Ovary (tissue), 7 donors: ENCODE measurements at regions not wholly inside any gene's neighbourhood (a gene's known extent, or its start where the extent isn't known, plus 50 kb on each side); places are given as distances from the start of the nearest gene placed in this dataset.

Experiments used
- DNase-seq, 5 donors: peaks; one replicate each; pipeline ENCODE4 v3.0.0-alpha.2; 2019 to 2020
- H3K27ac ChIP-seq, 2 donors: fragments of 200-600 bp; one replicate each; pipeline versions ENCODE4 v1.5.1 to v1.8.0; 2019 to 2022
- H3K27me3 ChIP-seq: fragments of 200-600 bp; one replicate; pipeline ENCODE4 v1.8.0; 2022
- H3K36me3 ChIP-seq: fragments of 200-600 bp; sonication (generic); one replicate; pipeline ENCODE4 v1.5.1; 2019
- H3K4me1 ChIP-seq: one replicate; pipeline ENCODE4 v1.8.1; 2013; ENCODE audit warnings: mild to moderate bottlenecking, moderate library complexity; ENCODE audit not compliant: insufficient read depth
- H3K4me3 ChIP-seq: fragments of 200-600 bp; sonication (generic); one replicate; pipeline ENCODE4 v1.5.1; 2017
- H3K9me3 ChIP-seq, 2 donors: fragments of 200-600 bp in 1 of 2; sonication (generic) in 1 of 2; one replicate each; pipeline versions ENCODE4 v1.5.1 to v1.8.1; 2013 to 2019; ENCODE audit warnings: mild to moderate bottlenecking in 1 of 2, moderate library complexity in 1 of 2
- EP300 ChIP-seq: sonication (generic); formaldehyde crosslinking; IDR thresholded peaks from one replicate; pipeline ENCODE4 v1.6.1; 2017; ENCODE audit warnings: antibody characterized with exemption
- POLR2A ChIP-seq: fragments of 450-650 bp; IDR thresholded peaks from one replicate; pipeline ENCODE4 v1.6.1; 2017; ENCODE audit warnings: antibody characterized with exemption, mild to moderate bottlenecking, moderate library complexity
- WGBS, 3 donors: extraction: QIAGEN DNeasy Blood & Tissue Kit in 1 of 3; methylation state at CpG; one replicate each; pipeline versions ENCODE4 v1.1.5 to v1.1.7; 2013 to 2017; 5-methylcytosine and 5-hydroxymethylcytosine counted together
- intact Hi-C, 4 donors: fragments of 100-400 bp; cut with DNase I; formaldehyde crosslinking; loops; one replicate each; pipeline versions ENCODE4 v1.11.0 to v1.15.1; 2022 to 2023
- TF ChIP-seq, protein P1 (sequence below), 3 donors: fragments of 450-650 bp in 2 of 3; fragments of 200-600 bp in 1 of 3; IDR thresholded peaks; one replicate each; pipeline versions ENCODE4 v1.5.1 to v1.8.0; 2016 to 2022; ENCODE audit warnings: antibody characterized with exemption in 3 of 3, mild to moderate bottlenecking in 1 of 3
- donor health status: DM: no; HTN: no; CAD: no; lungs with moderate emphysema.
- donor health status: DM: no; HTN: no; CAD: no.
- donor health status: Bipolar disorder and iron deficiency.
- donor health status: DM: no; HTN: no; CAD: no.
- donor health status: DM: yes; HTN: yes; CAD: no.

- intact Hi-C loops = no loop called here
- TF ChIP-seq, protein P1, sequence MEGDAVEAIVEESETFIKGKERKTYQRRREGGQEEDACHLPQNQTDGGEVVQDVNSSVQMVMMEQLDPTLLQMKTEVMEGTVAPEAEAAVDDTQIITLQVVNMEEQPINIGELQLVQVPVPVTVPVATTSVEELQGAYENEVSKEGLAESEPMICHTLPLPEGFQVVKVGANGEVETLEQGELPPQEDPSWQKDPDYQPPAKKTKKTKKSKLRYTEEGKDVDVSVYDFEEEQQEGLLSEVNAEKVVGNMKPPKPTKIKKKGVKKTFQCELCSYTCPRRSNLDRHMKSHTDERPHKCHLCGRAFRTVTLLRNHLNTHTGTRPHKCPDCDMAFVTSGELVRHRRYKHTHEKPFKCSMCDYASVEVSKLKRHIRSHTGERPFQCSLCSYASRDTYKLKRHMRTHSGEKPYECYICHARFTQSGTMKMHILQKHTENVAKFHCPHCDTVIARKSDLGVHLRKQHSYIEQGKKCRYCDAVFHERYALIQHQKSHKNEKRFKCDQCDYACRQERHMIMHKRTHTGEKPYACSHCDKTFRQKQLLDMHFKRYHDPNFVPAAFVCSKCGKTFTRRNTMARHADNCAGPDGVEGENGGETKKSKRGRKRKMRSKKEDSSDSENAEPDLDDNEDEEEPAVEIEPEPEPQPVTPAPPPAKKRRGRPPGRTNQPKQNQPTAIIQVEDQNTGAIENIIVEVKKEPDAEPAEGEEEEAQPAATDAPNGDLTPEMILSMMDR (IDR thresholded peaks at IDR 0.05) = no peak
- TF ChIP-seq POLR2A (no peak), EP300 (no peak)
- DNase-seq = no peak
- Histone ChIP-seq H3K4me1 (no peaks in the 10 kb centered on the region), H3K27ac (no peak overlapping the region), H3K9me3 (no peaks in the 10 kb centered on the region), H3K4me3 (no peak overlapping the region), H3K27me3 (no peaks in the 10 kb centered on the region), H3K36me3 (no peaks in the 10 kb centered on the region)
- 84 to 96% (median 85%) methylated on average over 2 of the region's 2 CpGs for WGBS, 3 donors
Observed at GRCh38 chr16:26982422-26982821, 84.3 kb upstream of the C16orf82 start.

GRCh38 chr16:26983426-26983825, 83.3 kb upstream of the C16orf82 start:
- 75 to 90% (median 83%) methylated on average over 2 of the region's 2 CpGs for WGBS, 3 donors
- TF ChIP-seq, protein P1 (IDR thresholded peaks at IDR 0.05) = no peak
- no peak for TF ChIP-seq EP300
- TF ChIP-seq POLR2A = no peak
- Histone ChIP-seq H3K36me3 (no peaks in the 10 kb centered on the region), H3K9me3 (no peaks in the 10 kb centered on the region), H3K4me1 (no peaks in the 10 kb centered on the region), H3K27ac (no peak overlapping the region), H3K4me3 (no peak overlapping the region), H3K27me3 (no peaks in the 10 kb centered on the region)
- no peak for DNase-seq
- intact Hi-C loops = no loop called here

DNA sequence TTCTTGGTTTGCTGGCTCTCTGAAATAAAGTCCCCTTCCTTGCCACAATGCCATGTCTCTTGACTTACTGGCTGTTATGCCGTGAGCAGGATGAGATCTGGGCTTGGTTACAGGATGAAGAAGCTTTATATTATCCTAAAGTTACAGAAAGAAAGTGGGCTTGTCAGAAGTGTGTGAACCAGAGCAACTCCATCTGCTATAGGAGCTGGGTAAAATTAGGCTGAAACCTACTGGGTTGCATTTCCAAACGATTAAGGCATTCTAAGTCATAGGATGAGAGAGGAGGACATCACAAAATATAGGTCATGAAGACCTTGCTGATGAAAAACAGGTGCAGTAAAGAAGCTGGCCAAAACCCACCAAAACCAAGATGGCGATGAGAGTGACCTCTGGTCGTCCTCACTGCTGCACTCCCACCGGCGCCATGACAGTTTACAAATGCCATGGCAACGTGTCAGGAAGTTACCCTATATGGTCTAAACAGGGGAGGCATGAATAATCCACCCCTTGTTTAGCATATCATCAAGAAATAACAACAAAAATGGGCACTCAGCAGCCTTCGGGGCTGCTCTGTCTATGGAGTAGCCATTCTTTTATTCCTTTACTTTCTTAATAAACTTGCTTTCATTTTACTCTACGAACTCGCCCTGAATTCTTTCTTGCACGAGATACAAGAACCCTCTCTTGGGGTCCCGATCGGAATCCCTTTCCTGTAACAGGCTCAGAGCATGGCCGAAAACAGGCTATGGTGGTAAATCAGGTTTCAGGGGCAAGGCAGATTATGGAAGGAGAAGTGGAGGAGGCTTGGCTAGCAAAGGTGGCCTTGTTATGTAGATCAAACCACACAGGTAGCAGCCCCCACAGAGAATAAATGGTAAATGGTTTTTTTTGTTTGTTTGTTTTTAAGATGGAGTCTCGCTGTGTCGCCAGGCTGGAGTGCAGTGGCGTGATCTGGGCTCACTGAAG, 81.3 kb upstream of the C16orf82 start:
- no peaks in the 10 kb centered on the region for H3K9me3 ChIP-seq
- TF ChIP-seq EP300 (no peak), POLR2A (no peak)
- TF ChIP-seq, protein P1 (IDR thresholded peaks at IDR 0.05) = no peak
- H3K4me1 ChIP-seq = no peaks in the 10 kb centered on the region
- WGBS, 3 donors = 49 to 65% (median 56%) methylated on average over 17 of the region's 17 CpGs
- H3K4me3 ChIP-seq = no peak overlapping the region
- no peaks in the 10 kb centered on the region for H3K36me3 ChIP-seq
- DNase-seq = no peak
- no peak overlapping the region for H3K27ac ChIP-seq
- no peaks in the 10 kb centered on the region for H3K27me3 ChIP-seq
- intact Hi-C loops = no loop called here

DNA sequence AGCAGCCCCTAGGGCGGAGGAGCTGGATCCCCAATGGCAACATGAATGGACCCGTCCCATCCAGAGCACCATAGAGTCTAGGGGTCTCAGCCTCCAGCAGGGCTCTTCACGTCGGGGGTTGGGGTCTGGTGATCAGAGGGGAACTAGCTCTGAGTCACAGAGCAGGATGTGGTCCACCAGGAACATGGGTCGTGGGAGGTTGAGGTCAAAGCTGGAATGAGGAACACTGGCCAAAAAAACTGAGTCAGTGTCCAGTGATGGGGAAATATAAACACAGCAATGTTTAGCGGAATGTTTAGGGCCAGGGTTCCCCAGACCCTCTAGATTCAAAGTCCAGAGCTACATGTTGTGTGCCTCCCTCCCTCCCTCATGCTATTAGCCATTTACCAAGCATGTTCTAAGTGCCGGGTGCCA, 79.1 kb upstream of the C16orf82 start:
- no peak for TF ChIP-seq EP300
- TF ChIP-seq POLR2A = no peak
- TF ChIP-seq, protein P1 (IDR thresholded peaks at IDR 0.05) = no peak
- H3K27ac ChIP-seq = no peak overlapping the region
- DNase-seq = no peak

More for the DNA sequence above, 79.1 kb upstream of the C16orf82 start:
- H3K36me3 ChIP-seq = no peaks in the 10 kb centered on the region
- H3K9me3 ChIP-seq = no peaks in the 10 kb centered on the region
- no peaks in the 10 kb centered on the region for H3K4me1 ChIP-seq
- 40 to 60% (median 45%) methylated on average over 7 of the region's 7 CpGs for WGBS, 3 donors
- intact Hi-C loops = no loop called here
- no peak overlapping the region for H3K4me3 ChIP-seq
- H3K27me3 ChIP-seq = no peaks in the 10 kb centered on the region
